Left colon (tissue), 2 donors: ENCODE measurements at regions not wholly inside any gene's neighbourhood (a gene's known extent, or its start where the extent isn't known, plus 50 kb on each side); places are given as distances from the start of the nearest gene placed in this dataset.

ENCODE experiments used
- ATAC-seq: fragments of 200-7000 bp; cut with Tn5 transposase; one replicate; pipeline ENCODE4 v1.9.1; 2020; ENCODE audit warnings: mild to moderate bottlenecking, moderate library complexity
- DNase-seq, 2 donors: peaks; one replicate each; pipeline ENCODE4 v3.0.0-alpha.2; 2020
- intact Hi-C, 2 donors: fragments of 100-400 bp; cut with DNase I in 1 of 2; cut with micrococcal nuclease in 1 of 2; formaldehyde crosslinking; loops; one replicate each; pipeline versions ENCODE4 v1.11.2 to v1.14.0; 2022; cut with DNase I, micrococcal nuclease
- donor health status: DM: no; HTN: no; CAD: no.
- donor health status: DM: yes; HTN: yes; CAD: no.

GRCh38 chr5:155903791-155904190 lies 423.2 kb upstream of the SGCD start:
- no peak for DNase-seq
- intact Hi-C loops: no loop called here
- no peak for ATAC-seq

DNA sequence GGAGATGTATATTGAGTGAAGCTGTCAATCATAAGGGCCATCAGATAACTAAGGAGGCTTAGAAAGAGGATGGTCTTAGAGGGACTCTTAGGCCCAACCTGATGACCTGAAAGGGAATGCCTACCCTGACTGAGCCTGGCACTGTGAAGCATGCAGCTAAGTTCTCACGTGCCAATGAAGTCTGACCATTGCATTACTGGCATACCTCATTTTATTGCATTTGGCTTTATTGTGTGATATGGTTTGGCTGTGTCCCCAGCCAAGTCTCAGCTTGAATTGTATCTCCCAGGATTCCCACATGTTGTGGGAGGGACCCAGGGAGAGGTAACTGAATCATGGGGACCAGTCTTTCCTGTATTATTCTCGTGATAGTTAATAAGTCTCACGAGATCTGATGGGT lies 421.6 kb upstream of the SGCD start:
- intact Hi-C loops: no loop called here
- DNase-seq (no peak), ATAC-seq (no peak)

DNA sequence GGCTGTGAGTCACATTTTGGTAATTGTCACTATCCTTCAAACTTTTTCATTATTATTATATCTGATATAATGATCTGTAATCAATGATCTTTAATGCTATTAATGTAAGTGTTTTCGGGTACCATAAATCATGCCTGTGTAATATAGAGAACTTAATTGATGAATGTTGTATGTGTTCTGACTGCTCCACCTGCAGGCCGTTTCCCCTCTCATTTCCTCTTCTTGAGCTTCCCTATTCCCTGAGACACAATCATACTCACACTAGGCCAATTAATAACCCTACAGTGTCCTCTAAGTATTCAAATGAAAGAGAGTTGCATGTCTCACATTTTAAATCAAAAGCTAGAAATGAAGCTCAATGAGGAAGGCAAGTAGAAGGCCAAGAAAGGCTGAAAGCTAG lies 420.9 kb upstream of the SGCD start:
- intact Hi-C loops: no loop called here
- DNase-seq (no peak), ATAC-seq (no peak)

DNA sequence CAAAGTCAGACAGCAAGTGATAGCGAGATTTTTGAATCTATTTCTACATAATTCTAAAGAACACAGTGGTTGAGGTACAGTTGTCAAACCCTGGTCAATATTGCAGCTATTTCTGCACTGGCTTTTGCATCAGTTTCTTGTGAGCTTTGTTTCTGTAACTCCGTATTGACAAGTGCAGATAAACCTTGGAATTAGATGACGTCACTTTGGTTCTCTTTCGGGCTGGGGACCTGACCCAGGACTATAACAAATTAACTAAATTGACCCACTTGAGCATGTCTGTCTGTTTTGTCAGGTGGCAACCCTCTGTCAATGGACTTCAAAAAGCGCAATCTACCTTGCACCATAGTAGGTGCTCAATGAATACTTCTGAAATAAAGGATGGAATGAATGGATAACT lies 418.4 kb upstream of the SGCD start:
- no peak for ATAC-seq
- intact Hi-C loops: no loop called here
- DNase-seq: no peak

DNA sequence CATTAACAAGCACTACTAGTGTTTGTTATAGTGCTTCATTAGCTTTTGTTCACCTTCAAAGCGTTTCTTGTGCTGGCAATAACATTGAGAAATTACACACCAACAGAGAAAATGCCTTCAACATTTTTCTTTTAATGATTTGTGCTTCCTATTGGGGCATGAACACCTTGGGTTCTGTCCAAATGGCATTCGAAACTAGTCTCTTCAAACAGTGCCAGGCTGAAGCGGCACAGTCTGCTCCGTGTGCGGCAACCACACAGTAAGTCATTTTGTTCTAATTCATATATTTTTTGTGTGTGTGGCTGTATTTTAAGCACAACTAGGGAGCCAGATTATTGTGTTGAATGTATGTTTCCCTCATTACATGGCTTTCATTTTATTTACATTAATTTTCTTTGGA lies 414.7 kb upstream of the SGCD start:
- DNase-seq: no peak
- no peak for ATAC-seq
- intact Hi-C loops: no loop called here

- ATAC-seq: no peak
- intact Hi-C loops: no loop called here
- no peak for DNase-seq
Measured at GRCh38 chr5:155914766-155915165, 412.2 kb upstream of the SGCD start.

GRCh38 chr5:155915601-155916000 lies 411.4 kb upstream of the SGCD start:
- ATAC-seq: no peak
- intact Hi-C loops: no loop called here
- DNase-seq: no peak

DNA sequence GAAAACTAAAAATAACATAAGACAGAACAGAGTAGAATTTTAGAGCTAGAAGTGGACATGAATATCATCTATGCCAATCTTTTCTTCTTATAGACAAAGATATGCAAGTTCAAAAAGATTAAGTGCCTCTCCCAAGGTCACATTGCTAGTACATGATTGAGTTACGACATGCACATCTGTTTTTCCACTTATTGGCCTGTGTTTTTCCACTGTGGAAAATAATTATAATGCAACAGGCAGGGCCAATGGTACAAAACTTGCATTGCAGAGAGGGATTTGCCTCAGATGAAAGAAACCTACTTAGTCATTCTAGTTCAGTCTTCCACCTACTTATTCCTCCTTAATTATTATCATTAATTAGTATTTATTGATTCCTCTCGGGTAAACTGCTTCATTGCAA lies 407.8 kb upstream of the SGCD start:
- DNase-seq (no peak), ATAC-seq (no peak)
- intact Hi-C loops: no loop called here

- ATAC-seq: no peak
Measured at GRCh38 chr5:155919725-155920124, 407.2 kb upstream of the SGCD start.

GRCh38 chr5:155921621-155922020 lies 405.3 kb upstream of the SGCD start:
- intact Hi-C loops: no loop called here
- no peak for ATAC-seq
- no peak for DNase-seq

More at GRCh38 chr5:155919725-155920124, 407.2 kb upstream of the SGCD start:
- no peak for DNase-seq
- intact Hi-C loops: no loop called here

DNA sequence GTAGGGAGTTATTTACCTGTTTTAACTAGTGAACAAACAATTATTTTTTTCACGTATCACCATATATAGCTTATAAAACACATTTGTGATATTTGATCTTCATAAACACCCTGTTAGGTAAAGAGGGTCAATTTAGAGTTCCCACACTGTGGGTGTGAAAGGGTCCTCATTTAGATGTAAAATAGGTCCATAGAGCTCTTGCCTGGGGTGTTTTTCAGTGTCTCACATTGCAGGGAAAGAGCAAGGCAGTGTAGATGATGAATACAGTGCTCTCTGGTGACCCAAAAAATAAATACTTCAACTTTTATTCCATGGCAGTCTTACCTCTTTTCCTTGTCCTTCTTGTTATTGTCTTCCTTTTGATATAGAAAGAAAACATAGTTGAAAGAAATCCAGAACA lies 403.2 kb upstream of the SGCD start:
- intact Hi-C loops: no loop called here
- ATAC-seq (no peak), DNase-seq (no peak)

GRCh38 chr5:155926031-155926430 lies 400.9 kb upstream of the SGCD start:
- ATAC-seq: no peak
- intact Hi-C loops: no loop called here
- DNase-seq: no peak

DNA sequence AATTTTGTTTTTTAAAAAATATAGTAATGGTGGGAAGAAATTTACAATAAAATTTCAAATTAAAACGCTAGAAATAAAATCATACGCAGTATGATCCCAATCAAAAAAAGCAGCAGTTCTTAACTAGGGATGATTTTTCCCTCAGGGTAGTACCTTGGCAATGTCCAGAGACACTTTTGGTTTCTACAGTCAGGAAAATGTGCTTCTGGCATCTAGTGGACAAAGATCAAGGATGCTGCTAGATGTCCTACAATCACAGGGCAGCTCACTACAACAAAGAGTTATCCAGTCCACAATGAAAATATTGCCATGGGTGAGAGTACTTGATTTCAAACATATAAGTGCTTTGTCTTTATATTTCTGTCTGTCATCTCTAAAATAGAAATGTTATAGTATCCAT lies 400.2 kb upstream of the SGCD start:
- no peak for DNase-seq
- intact Hi-C loops: no loop called here
- ATAC-seq: no peak

DNA sequence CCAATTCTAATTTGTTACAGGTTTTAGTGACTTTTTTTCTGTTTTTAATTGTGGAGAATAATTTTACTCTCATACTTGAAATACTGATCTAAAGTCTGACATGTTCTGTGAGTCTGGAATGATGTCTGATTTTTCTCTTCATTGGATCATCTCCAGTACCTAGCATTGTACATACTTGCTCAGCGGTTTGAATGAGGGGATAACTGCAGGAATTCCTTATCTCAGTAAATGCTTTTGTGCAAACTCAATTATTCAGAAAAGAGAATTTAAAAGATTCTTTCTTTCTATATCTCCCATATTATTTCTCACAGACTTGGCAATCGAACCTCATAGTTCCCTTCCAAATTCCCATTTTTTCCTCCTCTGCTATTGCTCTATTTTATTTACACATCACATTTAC lies 397.9 kb upstream of the SGCD start:
- DNase-seq (no peak), ATAC-seq (no peak)
- intact Hi-C loops: no loop called here

DNA sequence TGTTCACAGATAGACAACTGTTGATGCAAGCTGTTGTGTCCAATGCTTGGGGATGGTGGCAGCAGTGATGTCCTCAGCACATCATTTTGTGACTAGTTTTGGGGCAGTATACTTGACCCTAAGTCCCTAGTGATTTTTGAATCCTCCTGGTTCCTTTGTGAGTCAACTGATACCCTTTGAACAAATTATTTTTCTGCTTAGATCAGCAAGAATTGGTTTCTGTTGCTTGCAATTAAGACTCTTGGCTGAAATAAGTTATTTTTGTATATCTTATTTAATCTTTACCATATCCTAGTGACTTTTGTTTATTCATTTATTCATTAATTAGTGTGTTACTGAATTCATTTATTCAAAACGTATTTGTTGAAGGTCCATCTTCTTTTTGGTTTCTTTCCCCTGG lies 392.0 kb upstream of the SGCD start:
- intact Hi-C loops: no loop called here
- no peak for ATAC-seq
- no peak for DNase-seq

GRCh38 chr5:155935723-155936122 lies 391.2 kb upstream of the SGCD start:
- ATAC-seq (no peak), DNase-seq (no peak)
- intact Hi-C loops: no loop called here

GRCh38 chr5:155936520-155937406 lies 390.2 kb upstream of the SGCD start:
- ATAC-seq: no peak
- intact Hi-C loops: no loop called here
- no peak for DNase-seq

GRCh38 chr5:155938051-155938450 lies 388.9 kb upstream of the SGCD start:
- ATAC-seq (no peak), DNase-seq (no peak)
- intact Hi-C loops: no loop called here

DNA sequence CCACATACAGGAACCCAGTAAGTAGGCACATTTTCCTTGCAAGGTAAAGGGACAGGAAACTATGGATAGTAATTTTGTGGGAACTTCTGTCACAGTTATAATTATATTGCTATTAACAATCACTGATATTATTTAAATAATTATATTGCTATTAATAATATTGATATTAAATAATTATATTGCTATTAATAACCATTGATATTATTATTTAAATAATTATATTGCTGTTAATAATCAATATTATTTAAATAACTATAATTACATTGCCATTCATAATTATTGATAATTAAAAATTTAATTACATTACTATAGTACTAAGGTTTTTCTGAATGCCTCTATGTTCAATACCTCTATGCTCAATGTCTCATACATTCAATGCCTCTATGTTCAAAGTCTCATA lies 385.6 kb upstream of the SGCD start:
- intact Hi-C loops: loop anchor here in 1 of 2 donors (5.0 kb wide), 1 partner anchor 881 kb away; no protein-coding TSS in a partner anchor
- ATAC-seq (no peak), DNase-seq (no peak)

- intact Hi-C loops: loop anchor here in 1 of 2 donors (5.0 kb wide), 1 partner anchor 879 kb away; no protein-coding TSS in a partner anchor
Measured at GRCh38 chr5:155943516-155944407, 383.2 kb upstream of the SGCD start.

More at GRCh38 chr5:155943516-155944407, 383.2 kb upstream of the SGCD start:
- DNase-seq: peak; percentile 32 to 63
- peak; percentile 96 for ATAC-seq
